Activated CD4-positive, alpha-beta T cell treated with anti-CD3 and anti-CD28 coated beads, Interleukin-2, amount 10 ng/mL, durations not matched to agents 24 days and 14 days (primary cell): ENCODE measurements at regions not wholly inside any gene's neighbourhood (a gene's known extent, or its start where the extent isn't known, plus 50 kb on each side); places are given as distances from the start of the nearest gene placed in this dataset.

ENCODE experiments used
- DNase-seq: peaks from one replicate; pipeline ENCODE4 v3.0.0; 2022
- H3K27ac Mint-ChIP-seq: one replicate; pipeline ENCODE4 v1.8.0; 2022; ENCODE audit warnings: mild to moderate bottlenecking, mixed read lengths
- H3K27me3 Mint-ChIP-seq: one replicate; pipeline ENCODE4 v1.8.0; 2022; ENCODE audit warnings: mixed read lengths
- H3K36me3 Mint-ChIP-seq: one replicate; pipeline ENCODE4 v1.8.0; 2022; ENCODE audit warnings: low read depth, mild to moderate bottlenecking, mixed read lengths
- H3K4me1 Mint-ChIP-seq: one replicate; pipeline ENCODE4 v1.8.0; 2021; ENCODE audit warnings: mixed read lengths
- H3K4me3 Mint-ChIP-seq: one replicate; pipeline ENCODE4 v1.8.0; 2022; ENCODE audit warnings: mild to moderate bottlenecking, moderate library complexity, mixed read lengths
- H3K9me3 Mint-ChIP-seq: one replicate; pipeline ENCODE4 v1.8.0; 2021; ENCODE audit warnings: mixed read lengths
- intact Hi-C: fragments of 100-400 bp; cut with micrococcal nuclease; formaldehyde crosslinking; loops from one replicate; pipeline ENCODE4 v1.15.1; 2023

- Mint-ChIP-seq H3K27ac (no peak overlapping the region), H3K4me3 (no peak overlapping the region), H3K4me1 (peaks cover 43% of the 10 kb centered on the region), H3K27me3 (peaks cover 2% of the 10 kb centered on the region), H3K9me3 (no peaks in the 10 kb centered on the region), H3K36me3 (no peaks in the 10 kb centered on the region)
- no peak for DNase-seq
- intact Hi-C loops, result no loop called here
Observed at GRCh38 chr1:23609971-23610370, 50.7 kb upstream of the ID3 start.
